Superior temporal gyrus (tissue), 1 donor: ENCODE measurements at regions not wholly inside any gene's neighbourhood (a gene's known extent, or its start where the extent isn't known, plus 50 kb on each side); places are given as distances from the start of the nearest gene placed in this dataset.

ENCODE experiments used
- DNase-seq: peaks from one replicate; pipeline ENCODE4 v3.0.0-alpha.2; 2016; ENCODE audit errors: extremely low spot score

DNA sequence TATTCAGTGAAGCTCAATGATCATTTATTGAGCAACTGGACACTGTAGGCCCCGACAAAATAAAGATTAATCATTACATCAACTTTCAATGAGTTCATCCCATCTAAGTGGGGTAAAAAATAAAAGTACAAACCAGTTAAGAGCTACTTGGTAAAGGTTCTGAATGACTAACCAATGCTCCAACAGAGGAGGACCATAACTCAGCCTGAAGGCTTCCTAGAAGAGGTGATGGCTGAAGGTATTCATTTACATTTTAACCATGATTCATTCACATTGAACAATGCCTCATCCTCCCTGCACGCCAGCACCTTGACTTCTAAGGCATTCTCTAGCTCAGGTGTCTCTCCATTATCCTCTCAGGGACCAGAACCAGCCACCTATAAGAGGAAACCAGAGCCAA is 201.4 kb downstream of the ZNF462 start:
- no peak for DNase-seq

GRCh38 chr9:107065549-107065948 is 202.6 kb downstream of the ZNF462 start:
- DNase-seq: no peak

- DNase-seq: no peak
These were observed 204.9 kb downstream of the ZNF462 start for GRCh38 chr9:107067739-107068416.

DNA sequence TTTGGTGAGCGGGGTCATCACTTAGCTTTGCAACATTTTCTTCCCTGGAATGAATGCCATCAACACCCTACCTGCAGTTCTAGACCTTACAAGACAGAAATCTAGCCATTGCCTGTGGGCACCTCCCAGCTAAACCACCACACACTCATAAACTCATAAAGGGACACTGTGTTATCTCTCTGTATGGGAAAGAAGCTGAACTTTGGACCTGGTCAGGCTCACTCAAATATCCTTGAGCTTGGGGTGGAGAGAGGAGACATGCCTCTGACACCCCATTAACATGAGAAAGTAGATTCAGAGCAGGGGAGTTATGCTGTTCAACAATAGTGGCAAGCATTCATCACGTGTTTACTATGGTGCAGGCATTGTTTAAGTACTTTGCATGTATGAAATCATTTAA is 205.6 kb downstream of the ZNF462 start:
- DNase-seq: no peak

DNA sequence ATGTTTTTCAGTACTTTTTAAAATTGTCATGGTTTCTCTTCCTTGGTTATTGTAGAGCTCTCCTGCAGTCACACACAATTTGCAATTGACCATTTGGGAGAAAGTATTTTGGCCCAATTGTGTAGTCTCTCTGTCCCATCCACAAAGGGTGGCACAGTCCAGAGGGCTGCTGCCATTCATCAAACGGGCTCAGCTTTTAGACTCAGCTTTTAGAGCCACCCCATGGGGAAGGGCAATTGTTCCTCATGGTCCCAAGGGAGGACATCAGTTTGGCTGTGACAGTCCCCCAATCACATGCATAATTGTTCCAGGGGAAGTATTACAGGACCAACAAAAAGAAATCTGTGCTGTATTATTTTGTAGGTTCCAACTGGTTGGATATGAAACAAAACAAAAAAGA is 207.6 kb downstream of the ZNF462 start:
- no peak for DNase-seq

DNA sequence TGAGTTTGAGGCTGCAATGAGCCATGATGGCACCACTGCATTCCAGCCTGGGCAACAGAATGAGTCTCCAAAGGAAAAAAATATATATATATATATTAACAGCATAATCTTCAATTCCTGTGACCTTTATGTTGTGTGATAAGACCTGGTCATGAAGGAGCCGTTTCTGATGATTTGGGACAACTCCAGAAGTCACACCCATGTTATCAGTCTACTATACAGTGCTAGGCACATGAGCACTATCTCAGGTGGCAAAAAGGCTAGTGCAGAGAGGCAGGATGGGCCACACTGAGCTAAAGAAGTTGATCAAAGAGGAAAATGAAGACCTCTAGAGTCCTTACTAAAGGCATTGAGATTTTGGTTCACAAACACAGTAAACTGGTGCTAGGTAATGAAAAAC is 205.0 kb upstream of the RAD23B start:
- no peak for DNase-seq

DNA sequence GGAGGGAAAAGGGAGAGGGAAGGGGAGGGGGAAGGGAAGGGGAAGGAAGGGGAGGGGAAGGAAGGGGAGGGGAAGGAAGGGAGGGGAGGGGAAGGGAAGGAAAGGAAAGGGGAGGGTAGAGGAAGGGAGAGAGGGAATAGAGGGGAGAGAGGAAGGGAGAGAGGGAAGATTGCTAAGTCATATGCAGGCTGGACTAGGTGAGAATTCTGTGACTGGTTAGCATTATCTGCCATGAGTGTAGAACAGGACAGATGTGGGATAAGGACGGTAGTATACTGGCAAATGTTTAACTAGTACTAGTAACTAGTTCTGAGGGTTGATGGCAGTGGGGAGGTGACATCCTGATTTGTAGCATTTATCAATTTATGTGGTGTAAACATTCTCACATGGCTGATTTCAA is 203.5 kb upstream of the RAD23B start:
- no peak for DNase-seq

- DNase-seq: no peak
These were observed 202.9 kb upstream of the RAD23B start for GRCh38 chr9:107080130-107080529.

DNA sequence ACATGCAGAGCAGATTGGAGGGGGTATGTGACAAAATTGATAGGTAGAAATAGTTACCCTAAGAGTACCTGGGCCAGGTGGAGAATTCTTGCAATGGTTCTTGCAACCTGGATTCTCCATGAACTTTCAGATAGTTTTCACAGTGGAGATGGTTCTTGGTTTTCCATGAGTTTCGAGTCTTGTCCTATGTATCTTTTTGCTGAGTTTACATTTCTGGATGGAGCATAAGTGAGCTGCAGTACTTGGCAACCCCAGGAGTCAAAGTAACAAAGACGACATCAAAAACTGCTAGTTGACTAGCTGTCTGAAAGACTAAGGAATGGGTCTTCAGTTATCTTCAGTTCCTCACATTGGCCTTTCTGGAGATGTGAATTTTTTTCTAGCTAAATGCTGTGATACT is 196.6 kb upstream of the RAD23B start:
- DNase-seq: no peak

DNA sequence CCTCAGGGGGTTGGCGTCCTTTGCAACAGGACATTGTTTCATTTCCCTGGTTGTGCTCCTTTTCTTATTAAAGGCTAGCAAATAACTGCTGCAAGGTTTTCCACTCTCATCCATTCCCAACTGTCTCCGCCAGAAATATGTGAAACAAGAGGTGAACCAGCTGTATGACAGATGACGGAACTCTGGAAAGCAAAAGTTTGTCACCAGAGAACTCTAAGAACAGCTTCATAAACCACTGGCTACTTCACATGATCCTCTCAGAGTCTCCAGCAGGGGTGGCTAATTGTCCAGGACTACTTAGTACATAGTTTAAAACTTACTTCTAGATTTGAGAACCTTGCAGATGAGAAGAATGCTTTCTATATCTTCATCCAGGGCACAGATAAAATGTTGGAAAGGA is 195.9 kb upstream of the RAD23B start:
- no peak for DNase-seq

GRCh38 chr9:107090218-107090617 is 192.9 kb upstream of the RAD23B start:
- no peak for DNase-seq

- DNase-seq: no peak
These were observed 189.6 kb upstream of the RAD23B start for GRCh38 chr9:107093365-107094060.

DNA sequence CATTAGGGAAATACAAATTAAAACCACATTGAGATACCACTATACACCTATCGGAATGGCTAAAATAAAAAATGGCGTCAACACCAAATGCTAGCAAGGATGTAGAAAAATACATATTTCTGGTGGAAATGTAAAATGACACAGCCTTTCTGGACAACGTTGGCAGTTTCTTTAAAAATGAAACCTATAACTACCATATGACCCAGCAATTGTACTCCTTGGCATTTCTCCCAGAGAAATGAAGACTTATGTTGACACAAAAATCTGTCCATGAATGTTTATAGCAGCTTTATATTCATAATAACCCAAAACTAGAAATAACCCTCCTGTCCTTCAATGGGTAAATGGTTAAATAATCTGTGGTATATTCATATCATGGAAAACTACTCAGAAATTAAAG is 188.7 kb upstream of the RAD23B start:
- DNase-seq: no peak

DNA sequence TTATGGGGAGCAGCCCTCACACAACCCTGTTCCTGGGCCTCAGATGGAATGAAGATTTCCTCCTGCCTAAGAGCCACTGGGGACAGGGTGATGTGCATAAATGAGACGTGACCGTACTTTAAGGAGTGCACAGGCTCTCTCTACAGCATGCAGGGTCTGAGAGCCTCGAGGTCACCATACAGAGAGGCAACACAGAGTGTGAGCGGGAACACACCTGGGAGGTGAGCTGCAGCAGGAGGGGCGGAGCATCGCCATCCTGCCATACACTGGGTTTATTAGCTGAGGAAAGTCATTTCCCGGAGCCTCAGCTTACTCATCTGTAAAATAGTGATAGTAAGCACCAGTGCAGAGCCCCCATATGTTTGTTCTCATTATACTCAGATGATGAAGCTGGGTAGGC is 182.5 kb upstream of the RAD23B start:
- no peak for DNase-seq

DNA sequence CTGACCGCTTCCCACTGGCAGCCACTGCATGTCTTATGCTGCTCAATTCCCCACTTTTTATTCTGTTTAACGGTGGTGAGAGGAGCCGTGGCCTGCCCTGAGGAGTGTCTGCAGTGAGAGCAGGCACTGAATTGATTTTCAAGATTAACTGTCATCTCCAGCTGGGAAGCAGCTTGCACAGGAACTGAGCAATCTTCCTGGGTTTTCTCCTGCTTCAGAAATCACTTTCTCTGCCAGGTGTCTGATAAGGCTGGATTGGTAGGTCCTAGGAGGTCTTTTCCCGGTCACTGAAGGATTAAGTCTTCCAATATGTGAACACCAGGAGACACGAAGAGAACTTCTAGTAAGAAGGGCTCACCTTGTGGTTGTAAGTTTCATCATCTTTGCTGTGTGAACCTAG is 181.1 kb upstream of the RAD23B start:
- DNase-seq: no peak

DNA sequence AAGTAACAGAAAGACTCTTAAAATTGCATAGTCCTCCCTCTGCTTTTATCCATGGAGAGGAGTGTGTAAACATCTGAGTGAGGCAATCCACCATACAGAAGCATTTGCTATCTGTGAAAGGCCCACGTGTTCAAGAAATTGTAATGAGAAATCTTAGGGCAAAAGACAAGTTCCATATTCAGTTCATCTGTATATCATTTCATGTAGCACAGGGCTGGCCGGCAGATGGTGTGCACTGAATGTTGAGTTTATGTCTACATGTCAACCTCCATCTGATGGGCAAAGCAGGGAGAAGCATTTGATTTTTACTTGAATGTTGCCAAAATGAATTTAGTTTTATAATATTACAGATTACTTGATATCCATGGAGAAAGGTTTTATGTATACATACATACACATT is 179.5 kb upstream of the RAD23B start:
- no peak for DNase-seq

GRCh38 chr9:107105784-107106183 is 177.3 kb upstream of the RAD23B start:
- DNase-seq: no peak

DNA sequence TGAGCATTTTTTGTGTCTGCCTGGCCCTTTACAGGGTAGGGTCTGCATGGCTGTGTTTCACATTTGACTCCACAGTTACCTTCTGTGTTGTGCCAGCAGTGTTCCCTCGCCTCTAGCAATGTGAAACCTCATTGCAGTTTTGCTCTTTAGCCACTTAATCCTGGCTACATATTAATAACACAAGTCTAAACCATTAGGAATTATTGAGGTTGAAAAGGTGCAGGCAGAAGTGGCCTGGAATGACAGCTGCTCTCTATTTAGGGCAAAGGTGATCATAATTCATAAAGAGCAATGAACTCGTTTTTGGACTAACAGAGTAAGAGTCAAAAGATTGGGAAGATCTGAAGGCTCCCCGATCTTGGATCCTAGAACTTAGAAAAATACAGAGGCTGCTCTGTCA is 176.7 kb upstream of the RAD23B start:
- no peak for DNase-seq

- no peak for DNase-seq
These were observed 174.5 kb upstream of the RAD23B start for GRCh38 chr9:107108342-107109130.

GRCh38 chr9:107109324-107109723 is 173.8 kb upstream of the RAD23B start:
- no peak for DNase-seq

DNA sequence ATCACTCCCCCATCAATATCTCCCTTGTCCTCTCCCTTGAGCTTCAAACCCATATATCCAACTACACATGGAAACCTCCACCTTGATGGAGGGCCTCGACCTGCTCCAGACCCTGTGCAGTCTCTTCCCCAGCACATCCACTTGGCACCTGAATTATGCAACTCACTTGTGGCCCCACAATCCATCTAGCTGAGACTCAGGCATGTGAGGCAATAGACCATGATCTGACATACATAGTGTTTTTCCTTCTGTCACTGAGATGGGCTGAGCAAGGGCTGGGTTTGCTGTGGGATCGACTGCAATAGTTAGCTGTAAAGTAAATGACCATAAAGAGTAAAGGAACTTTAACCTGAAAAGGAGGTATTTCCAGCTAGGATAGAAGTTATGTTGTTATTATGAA is 172.9 kb upstream of the RAD23B start:
- DNase-seq: no peak

DNA sequence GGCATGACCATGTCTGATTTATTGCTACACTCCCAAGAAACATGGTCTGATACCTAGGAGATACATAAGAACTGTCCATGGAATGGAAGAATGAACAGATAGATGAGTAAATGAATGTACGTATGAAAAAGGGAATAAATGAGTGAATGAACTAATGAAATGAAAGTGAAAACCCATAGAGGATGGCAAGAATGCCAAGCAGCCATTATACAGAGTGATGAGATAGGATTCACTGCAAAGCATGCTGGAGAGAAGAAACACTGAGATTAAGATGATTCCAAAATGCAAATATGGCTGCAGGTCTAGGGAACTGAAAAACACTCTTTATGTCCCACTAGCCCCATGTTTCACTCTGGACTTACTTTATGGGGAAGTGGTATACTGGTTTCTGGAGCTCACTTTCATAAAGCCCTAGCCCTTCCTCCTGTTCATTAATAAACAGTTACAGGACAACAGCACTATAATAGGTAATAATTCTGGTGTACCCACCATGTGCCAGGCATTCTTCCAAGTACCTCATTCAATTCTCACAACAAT is 170.3 kb upstream of the RAD23B start:
- DNase-seq: no peak
